GM12875 (cell line): ENCODE measurements at regions not wholly inside any gene's neighbourhood (a gene's known extent, or its start where the extent isn't known, plus 50 kb on each side); places are given as distances from the start of the nearest gene placed in this dataset.
"Not testable (repeated sequence)": the region's sequence is repeated elsewhere in the genome, so short reads cannot be mapped to it uniquely, and the experiment has no call there.

Experiments used
- H3K4me3 ChIP-seq: one replicate; pipeline ENCODE4 v1.5.1; 2011; ENCODE audit warnings: low read depth, low read length, control low read depth
- CTCF ChIP-seq: IDR thresholded peaks from 2 replicates; pipeline ENCODE4 v1.5.1; 2011; ENCODE audit warnings: low read depth, mild to moderate bottlenecking, control low read depth, inconsistent platforms, low read length, moderate library complexity, borderline replicate concordance; ENCODE audit not compliant: insufficient read depth

DNA sequence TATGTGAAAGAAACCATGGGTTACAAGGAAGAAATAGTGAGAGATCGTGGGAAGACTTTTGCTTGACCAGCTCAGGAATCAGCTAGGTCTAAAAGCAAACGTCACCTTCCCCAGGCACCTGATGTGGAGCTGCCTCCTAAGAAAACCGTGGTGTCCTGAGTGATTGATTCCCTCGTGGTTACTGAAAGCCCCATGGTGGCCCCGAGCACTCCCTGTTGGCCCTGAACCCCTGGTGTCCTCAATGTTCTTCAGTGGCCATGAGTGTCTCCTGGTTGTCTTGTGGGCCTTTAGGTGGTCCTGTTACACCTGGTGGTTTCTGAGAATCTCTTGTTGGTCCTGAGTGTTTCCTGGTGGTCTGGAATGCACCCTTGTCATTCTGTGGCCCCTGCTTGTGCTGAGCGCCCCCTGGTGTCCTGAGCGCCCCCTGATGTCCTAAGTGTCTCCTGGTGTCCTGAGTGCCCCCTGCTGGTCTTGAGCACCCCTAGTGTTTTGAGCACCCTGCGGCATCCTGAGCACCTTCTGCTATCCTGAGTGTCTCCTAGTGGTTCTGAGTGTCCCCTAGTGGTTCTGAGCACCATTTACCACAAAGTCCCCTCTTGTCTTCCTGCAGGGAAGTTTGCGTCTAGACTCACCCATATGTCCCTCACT is 518.7 kb downstream of the TMEM121 start:
- no peak overlapping the region for H3K4me3 ChIP-seq
- TF ChIP-seq CTCF, result peak; percentile 96

GRCh38 chr14:106051796-106052195 is 525.4 kb downstream of the TMEM121 start:
- no peak for TF ChIP-seq CTCF
- no peak overlapping the region for H3K4me3 ChIP-seq

DNA sequence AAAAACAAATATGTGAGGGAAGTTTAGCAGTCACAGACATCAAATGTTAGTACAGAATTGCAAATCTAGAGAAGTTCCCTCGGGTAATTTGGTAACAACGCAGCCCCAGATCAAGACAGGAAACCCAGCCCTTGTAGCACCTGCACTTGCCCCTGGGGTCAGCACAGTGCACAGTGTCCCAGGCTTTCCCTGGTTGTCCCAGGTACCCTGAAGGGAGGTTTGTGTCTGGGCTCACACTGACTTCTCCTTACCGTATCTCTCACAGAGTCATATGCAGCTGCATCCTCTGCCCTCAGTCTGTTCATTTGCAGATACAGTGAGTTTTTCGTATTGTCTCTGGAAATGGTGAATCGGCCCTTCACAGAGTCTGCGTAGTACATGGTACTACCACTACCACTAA is 528.9 kb downstream of the TMEM121 start:
- TF ChIP-seq CTCF, result no peak

GRCh38 chr14:106058342-106058741 is 532.0 kb downstream of the TMEM121 start:
- no peak overlapping the region for H3K4me3 ChIP-seq
- TF ChIP-seq CTCF, result no peak

More for the DNA sequence above, 528.9 kb downstream of the TMEM121 start:
- H3K4me3 ChIP-seq, result no peak overlapping the region

GRCh38 chr14:106060276-106060975 is 534.0 kb downstream of the TMEM121 start:
- TF ChIP-seq CTCF, result no peak

DNA sequence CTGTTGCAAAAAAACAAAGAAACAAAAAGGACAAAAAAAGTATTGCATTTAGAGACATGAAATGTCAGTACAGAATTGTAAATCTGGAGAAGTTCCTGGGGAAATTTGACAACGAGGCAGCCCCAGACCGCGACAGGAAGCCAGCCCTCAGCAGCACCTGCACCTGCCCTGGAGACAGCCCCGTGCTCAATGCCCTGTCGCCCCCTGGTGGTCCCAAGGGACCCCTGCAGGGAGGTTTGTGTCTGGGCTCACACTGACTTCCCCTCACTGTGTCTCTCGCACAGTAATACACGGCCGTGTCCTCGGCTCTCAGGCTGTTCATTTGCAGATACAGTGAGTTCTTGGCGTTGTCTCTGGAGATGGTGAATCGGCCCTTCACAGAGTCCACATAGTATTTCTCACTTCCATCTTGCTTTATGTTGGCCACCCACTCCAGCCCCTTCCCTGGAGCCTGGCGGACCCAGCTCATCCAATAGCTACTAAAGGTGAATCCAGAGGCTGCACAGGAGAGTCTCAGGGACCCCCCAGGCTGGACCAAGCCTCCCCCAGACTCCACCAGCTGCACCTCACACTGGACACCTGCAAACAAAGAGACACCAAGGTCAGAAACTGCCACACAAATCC is 535.6 kb downstream of the TMEM121 start:
- not testable (repeated sequence) for H3K4me3 ChIP-seq
- TF ChIP-seq CTCF, result peak; percentile 47; the same call in 1 of the 2 replicates

More at GRCh38 chr14:106060276-106060975, 534.0 kb downstream of the TMEM121 start:
- H3K4me3 ChIP-seq, result no peak overlapping the region
